H7 (cell line): ENCODE measurements at regions not wholly inside any gene's neighbourhood (a gene's known extent, or its start where the extent isn't known, plus 50 kb on each side); places are given as distances from the start of the nearest gene placed in this dataset.

Experiments
- DNase-seq: peaks from one replicate; pipeline ENCODE4 v3.0.0; 2012
- H3K27me3 ChIP-seq: 2 replicates; pipeline ENCODE4 v1.6.0; 2011; ENCODE audit warnings: mild to moderate bottlenecking, low read length; ENCODE audit not compliant: control insufficient read depth, insufficient read depth
- H3K36me3 ChIP-seq: replicated peaks from 2 replicates; pipeline ENCODE4 v1.5.1; 2011; ENCODE audit warnings: low read length; ENCODE audit not compliant: control insufficient read depth, insufficient read depth
- H3K4me3 ChIP-seq: 2 replicates; pipeline ENCODE4 v1.5.1; 2011; ENCODE audit warnings: low read depth, mild to moderate bottlenecking, control low read depth, low read length, moderate library complexity; ENCODE audit not compliant: insufficient read depth

DNA sequence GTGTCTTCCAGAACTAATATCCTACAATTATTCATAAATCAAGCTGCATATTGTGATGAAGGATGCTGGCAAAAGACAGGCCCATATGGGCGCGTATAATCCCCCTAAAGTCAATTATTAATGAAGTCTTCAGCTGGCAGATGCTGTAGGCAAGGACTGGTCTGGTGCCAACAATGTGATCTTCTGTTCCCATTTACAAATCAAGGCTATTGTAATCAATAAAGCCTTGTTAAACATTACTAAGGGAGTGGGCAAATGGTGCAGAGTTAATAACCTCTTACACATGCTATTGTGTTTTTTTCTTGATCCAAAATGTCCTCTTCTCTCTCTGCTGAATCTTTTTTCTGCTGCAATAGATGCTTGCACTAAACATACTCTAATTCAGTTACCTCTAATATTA is 119.0 kb downstream of the ALDH8A1 start:
- Histone ChIP-seq H3K27me3 (no peaks in the 10 kb centered on the region), H3K4me3 (no peak overlapping the region), H3K36me3 (no peaks in the 10 kb centered on the region)
- DNase-seq: no peak

DNA sequence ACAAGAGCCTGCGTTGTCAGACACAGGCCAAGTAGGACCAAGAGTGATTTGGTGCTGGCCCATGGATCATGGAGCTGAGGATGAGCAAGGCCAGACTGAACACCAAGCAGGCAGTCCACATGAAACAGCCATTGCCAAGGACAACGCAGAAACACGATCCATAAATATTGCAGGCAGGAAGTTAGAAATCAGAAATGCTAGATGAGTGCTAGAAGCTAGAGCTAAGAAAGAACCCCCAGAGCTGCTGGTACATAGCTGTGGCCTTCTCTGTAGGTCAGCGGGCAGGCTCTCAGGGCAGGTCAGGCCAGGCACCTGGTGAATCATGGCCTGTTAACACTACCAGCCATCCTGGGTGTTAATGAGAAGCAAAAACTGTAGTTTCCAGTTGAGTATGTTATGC is 119.7 kb downstream of the ALDH8A1 start:
- Histone ChIP-seq H3K36me3 (no peaks in the 10 kb centered on the region), H3K27me3 (no peaks in the 10 kb centered on the region), H3K4me3 (no peak overlapping the region)
- no peak for DNase-seq

DNA sequence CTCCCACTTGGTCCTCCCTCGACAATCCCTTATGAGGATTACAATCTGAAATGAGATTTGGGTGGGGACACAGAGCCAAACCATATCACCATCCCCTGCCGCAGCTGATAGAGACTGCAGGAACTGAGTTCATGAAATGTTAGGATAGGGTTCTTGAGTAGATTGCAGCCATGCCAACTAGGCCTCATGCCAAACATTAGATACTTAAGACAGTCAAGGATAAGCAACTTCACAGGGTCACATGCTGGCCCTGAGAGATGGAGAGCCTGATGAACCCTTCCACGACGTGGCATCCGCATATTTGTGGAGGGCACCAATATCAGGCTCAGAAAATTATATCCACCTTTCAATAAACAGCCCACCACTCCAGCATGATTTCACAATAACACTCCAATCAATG is 121.3 kb downstream of the ALDH8A1 start:
- H3K4me3 ChIP-seq: no peak overlapping the region
- DNase-seq: no peak
- H3K36me3 ChIP-seq: no peaks in the 10 kb centered on the region
- H3K27me3 ChIP-seq: no peaks in the 10 kb centered on the region

DNA sequence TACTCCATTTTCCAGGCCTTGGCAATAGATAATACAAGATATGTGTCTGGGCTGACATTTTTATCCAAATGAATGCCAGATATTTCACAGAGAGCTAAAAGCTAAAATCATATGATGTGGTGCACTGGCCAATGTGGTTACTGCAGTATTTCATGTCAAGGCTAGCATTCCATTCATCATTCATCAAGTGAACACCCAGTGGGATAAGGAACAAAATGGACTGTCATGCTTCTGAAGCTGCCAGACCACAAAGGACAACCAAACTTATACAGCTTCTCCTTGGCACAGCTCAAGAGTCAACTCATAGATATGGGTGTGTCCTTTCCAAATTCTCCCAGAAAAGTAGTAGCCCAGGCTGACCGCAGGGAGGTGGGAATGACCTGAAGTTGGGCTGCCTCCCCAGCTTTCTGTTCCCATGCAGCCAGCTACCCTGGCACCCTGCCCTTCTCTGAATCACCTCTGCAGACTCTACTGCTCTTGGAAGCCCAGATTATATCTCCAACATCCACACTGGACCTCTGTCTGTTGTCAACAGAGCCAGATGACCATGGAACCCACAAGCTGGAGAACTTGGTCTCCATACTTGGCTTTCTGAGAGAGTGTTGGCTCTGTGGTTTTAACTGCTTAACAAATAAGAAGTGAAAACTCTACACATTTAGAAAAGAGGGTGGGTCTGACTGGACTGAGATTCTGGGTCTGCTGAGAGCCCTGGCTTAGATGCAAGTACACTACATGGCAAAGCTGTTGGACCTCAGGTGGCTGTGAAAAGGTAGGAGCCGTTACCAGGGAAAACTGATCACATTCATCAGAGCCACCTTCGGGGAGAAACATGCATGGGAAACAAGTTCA is 122.8 kb downstream of the ALDH8A1 start:
- no peak for DNase-seq
- Histone ChIP-seq H3K36me3 (no peaks in the 10 kb centered on the region), H3K27me3 (no peaks in the 10 kb centered on the region), H3K4me3 (no peak overlapping the region)

DNA sequence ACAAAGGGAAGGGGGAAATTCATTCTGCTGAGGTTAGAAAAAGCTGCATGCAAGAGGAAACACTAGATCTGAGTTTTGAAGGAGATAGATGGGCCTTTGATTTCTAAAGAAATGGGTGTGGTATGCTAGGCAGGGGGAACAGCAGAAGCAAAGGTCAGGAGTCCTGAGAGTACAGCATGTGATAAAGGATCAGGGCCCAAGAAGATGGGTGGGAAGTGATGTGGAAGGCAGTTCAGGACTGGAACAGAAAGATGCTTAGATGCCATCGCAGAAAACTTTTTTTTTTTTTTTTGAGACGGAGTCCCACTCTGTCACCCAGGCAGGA is 126.2 kb downstream of the ALDH8A1 start:
- Histone ChIP-seq H3K36me3 (no peaks in the 10 kb centered on the region), H3K27me3 (no peaks in the 10 kb centered on the region), H3K4me3 (no peak overlapping the region)
- no peak for DNase-seq

DNA sequence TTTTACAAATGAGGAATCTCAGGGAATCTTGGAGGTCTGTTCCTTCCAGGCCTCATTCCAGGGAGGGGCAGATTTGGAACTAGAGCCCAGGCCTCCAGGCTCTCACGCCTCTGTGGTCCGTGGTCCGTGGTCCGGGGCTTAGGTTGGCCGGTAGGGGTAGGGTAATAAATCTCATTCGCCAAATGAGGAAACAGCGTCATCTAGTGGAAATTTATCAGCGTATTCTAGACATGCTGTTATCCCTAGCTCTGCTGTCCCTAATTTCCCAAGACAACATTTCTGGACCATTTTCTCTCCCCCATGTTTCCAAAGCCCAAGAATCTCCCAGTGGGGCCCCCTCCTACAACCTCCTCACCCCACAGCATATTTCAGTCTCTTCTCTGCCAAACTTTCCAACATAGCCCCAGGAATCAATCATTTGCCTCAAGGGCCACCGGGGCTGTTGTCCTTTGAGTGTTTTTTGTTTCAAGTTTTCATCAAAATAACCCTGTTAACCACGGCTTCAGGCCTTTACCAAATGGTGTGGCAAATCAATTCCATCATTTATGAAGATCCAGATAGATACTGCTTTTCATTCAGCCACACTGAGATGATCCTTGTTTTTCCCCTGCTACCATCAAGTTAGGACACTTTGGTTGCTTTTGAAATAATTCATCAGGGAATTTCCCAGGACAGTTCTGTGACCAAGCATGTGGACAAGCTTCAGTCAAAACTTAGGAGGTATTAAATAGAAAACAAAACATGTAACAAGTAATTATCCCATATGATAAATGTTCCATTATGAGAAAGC is 126.8 kb downstream of the ALDH8A1 start:
- peak; percentile 77 for DNase-seq
- Histone ChIP-seq H3K27me3 (no peaks in the 10 kb centered on the region), H3K4me3 (no peak overlapping the region), H3K36me3 (no peaks in the 10 kb centered on the region)

DNA sequence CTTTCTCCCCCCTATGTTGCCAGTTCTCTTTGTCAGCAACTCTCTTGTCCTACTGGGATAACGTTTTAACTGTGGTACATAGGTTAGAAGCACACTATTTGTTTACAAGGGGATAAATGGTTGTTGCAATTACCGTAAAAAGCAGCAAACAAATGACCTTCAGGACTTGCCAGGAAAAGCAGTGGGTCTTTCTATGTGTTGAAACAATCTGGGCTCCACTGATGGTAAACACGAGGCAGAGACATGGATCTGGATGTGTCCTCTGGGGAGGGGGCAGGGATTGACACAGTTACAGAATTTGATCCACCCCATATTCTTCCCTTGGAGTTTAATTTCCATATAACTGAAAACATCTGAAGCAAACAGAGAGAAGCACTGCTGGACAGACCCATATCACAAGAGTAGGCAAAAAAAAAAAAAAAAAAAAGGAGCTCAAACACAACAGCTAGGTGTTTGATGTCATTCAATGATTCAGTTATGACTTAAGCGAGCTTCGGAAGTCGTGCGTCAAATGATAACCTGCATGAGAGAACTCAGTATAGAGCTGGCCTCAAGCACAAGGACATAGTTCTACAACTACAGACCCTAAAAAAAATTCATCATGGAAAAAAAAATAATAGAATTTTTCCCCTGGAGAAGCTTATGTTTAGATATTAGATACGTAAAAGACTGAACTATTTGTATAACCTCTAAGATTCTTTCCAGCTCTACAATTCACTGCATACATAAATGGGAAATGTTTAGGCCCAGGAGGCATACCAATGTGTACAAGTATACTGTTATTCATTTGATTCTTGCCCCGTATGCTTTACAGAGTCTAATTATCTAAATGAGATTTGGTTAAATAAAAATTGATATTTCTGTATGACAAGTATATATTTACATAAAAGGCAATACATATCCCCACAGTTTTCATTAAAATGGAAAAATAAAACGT is 127.7 kb downstream of the ALDH8A1 start:
- Histone ChIP-seq H3K4me3 (no peak overlapping the region), H3K27me3 (no peaks in the 10 kb centered on the region), H3K36me3 (no peaks in the 10 kb centered on the region)
- no peak for DNase-seq

DNA sequence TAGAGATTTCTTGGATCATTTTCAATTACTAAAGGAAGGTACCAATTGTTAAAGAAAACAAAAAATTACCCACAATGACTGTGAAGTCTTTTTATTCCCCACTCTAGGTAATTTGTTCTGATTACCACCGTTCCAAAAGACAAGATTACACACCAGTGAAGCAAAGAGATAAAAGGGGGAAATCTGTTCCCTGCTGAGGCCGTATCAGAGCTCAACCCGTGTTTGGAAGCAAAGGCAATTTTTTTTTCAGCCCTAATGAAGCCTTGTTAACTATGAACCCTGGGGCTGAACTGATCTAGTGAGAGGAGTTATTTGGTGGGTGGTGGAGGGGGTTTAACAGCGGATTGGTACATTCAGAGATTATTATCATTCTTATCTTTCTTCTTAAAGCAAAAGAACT is 128.5 kb downstream of the ALDH8A1 start:
- Histone ChIP-seq H3K36me3 (no peaks in the 10 kb centered on the region), H3K4me3 (no peak overlapping the region), H3K27me3 (no peaks in the 10 kb centered on the region)
- no peak for DNase-seq

DNA sequence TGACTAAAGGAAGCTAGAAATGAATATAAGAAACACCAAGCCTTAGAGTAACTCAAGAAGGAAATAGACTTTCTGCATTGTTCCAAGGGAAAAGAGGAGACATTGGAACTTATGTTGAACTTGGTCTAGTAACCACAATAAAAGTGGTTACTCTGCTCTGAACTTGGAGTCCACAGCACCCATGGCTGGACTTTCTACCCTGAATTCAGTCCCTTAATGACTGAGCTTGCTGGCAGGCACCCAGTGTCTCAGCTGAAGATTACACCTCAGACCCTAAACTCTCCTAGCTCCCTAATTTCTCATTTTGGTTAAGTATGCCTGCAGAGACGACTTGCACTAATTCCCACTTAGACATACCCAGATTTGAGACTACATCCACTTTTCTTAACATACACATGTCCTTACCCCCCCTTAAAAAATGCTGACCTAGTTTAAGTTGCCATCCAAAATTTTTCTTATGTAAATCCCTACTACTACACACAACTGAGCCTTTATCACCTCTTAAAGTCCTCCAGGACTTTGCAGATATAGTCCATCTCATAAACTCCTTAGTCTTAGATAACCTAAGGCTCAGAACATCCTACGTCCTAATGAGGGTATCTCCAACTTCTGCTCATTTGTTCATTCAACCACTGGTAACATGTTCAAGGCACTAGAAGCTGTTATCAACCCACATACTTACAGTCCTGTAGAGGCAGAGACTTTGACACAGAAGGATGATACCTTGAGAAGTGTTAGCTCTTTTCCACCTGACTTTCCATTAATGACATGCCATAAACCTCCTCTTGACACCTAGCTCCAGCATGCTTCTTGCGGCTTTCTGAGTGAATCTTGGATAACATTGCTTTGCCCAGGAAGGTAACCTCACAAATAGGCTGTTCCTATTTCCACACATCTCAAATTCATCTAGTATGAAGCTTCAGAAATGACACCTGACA is 129.8 kb downstream of the ALDH8A1 start:
- Histone ChIP-seq H3K36me3 (no peaks in the 10 kb centered on the region), H3K27me3 (no peaks in the 10 kb centered on the region), H3K4me3 (no peak overlapping the region)
- DNase-seq: no peak

DNA sequence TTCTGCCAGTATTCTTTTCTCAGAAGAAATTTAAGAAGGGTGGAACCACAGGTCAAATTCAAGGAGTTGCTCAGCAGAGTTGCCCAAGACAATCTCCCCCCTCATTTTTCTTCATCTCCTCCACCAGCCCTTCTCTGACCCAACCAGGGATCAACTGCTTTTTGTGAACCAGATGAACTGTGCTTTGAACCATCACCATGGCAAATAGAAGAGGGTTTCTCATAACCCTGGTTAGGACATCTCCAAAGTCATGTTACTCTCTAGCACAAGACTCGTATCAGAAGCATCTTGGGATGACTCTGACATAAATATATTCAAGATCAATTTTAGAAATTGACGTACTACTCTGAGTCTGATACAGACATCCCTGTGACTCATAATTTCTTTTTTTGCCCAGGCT is 130.7 kb downstream of the ALDH8A1 start:
- Histone ChIP-seq H3K4me3 (no peak overlapping the region), H3K27me3 (no peaks in the 10 kb centered on the region), H3K36me3 (no peaks in the 10 kb centered on the region)
- no peak for DNase-seq

DNA sequence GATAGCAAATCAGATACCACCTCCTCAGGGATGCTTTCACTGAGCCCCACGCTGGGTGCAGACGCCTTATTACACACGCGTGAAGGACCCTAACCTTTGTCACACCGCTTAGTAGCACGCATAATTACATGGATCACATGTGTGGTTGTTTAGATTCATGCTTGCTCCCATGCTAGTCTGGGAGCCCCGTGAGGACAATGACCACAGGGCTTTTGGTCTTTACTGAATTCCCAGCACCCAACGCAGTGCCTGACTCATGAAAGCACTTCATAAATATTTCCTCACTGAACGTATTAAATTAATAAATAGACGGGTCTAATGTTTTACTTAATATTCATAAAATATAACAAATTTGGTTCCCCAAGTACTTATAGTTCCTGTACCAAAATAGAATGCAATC is 132.5 kb downstream of the ALDH8A1 start:
- H3K27me3 ChIP-seq: no peaks in the 10 kb centered on the region
- no peak overlapping the region for H3K4me3 ChIP-seq
- no peak for DNase-seq
- H3K36me3 ChIP-seq: no peaks in the 10 kb centered on the region

DNA sequence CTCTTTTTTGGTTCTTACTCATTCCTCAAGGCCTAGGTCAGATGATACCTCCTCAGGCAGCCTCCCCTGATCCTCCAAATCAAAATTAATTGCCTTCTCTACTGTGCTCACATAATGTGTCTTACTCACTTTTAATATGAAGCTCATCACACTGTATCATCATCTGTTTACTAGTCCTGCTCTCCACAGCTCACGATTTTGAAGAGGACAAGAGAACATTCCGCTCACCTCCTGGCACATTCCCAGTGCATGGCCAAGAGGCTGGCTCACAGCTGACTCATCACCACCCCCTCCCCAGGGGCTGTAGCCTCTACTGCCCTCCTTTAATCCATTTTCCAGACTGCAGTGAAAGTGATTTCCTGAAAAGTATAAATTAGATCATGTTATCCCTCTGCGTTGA is 133.1 kb downstream of the ALDH8A1 start:
- no peaks in the 10 kb centered on the region for H3K36me3 ChIP-seq
- no peak for DNase-seq
- H3K27me3 ChIP-seq: no peaks in the 10 kb centered on the region
- no peak overlapping the region for H3K4me3 ChIP-seq

DNA sequence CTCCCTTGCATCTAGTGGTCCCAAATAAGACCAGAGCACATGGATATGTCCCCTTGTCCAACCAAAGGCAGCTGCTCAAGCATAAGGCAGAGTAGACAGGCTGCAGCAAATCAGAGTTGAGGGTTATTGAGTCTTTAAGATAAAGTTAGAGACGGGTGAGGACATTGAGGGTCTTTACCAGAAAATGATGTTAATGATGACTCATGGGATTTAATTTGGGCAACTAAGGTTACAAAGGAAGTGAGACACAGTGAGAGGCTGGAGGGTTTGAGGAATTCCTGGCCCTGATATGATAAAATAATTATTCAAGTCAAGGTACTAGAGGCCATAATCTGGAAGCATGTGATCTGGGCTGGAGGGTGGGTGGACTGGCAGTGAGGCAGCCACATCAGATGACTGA is 133.6 kb downstream of the ALDH8A1 start:
- DNase-seq: no peak
- Histone ChIP-seq H3K36me3 (no peaks in the 10 kb centered on the region), H3K27me3 (no peaks in the 10 kb centered on the region), H3K4me3 (no peak overlapping the region)
